Body of pancreas (tissue), 4 donors: ENCODE measurements at regions not wholly inside any gene's neighbourhood (a gene's known extent, or its start where the extent isn't known, plus 50 kb on each side); places are given as distances from the start of the nearest gene placed in this dataset.

Experiments
- POLR2A ChIP-seq, 3 donors: fragments of 450-650 bp; IDR thresholded peaks; one replicate each; pipeline ENCODE4 v1.6.1; 2016; ENCODE audit warnings: antibody characterized with exemption in 3 of 3, mild to moderate bottlenecking in 2 of 3
- TF ChIP-seq, protein P1 (sequence below), 7 experiments: fragments of 450-650 bp in 4 of 7; fragments of 200-600 bp in 3 of 7; sonication (generic) in 3 of 7; IDR thresholded peaks; one replicate each; pipeline ENCODE4 v1.5.1; 2016 to 2019; ENCODE audit warnings: antibody characterized with exemption in 7 of 7

DNA sequence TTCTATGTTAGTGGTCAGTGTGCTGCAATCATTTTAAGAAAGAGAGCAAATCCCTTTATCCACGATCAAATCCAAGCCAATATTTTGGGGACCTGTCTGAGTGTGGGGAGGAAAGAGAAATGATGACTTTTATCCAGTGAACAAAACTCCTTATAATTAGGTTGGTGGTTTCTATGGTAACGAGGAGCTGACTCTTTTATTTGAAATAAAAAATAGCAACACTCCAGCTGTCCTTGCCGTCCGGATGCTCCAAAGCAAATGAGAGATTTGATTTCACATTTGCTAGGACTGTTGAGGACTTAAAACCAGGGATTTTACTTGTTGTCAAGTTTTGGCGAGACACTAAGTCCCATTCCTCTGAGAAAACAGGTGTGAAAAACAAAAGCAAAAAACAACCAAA, 154.0 kb upstream of the PRICKLE2 start:
- no peak for TF ChIP-seq POLR2A (IDR thresholded peaks at IDR 0.05)
- TF ChIP-seq, protein P1, sequence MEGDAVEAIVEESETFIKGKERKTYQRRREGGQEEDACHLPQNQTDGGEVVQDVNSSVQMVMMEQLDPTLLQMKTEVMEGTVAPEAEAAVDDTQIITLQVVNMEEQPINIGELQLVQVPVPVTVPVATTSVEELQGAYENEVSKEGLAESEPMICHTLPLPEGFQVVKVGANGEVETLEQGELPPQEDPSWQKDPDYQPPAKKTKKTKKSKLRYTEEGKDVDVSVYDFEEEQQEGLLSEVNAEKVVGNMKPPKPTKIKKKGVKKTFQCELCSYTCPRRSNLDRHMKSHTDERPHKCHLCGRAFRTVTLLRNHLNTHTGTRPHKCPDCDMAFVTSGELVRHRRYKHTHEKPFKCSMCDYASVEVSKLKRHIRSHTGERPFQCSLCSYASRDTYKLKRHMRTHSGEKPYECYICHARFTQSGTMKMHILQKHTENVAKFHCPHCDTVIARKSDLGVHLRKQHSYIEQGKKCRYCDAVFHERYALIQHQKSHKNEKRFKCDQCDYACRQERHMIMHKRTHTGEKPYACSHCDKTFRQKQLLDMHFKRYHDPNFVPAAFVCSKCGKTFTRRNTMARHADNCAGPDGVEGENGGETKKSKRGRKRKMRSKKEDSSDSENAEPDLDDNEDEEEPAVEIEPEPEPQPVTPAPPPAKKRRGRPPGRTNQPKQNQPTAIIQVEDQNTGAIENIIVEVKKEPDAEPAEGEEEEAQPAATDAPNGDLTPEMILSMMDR (IDR thresholded peaks at IDR 0.05): no peak
